GM12864 (cell line): ENCODE measurements at regions not wholly inside any gene's neighbourhood (a gene's known extent, or its start where the extent isn't known, plus 50 kb on each side); places are given as distances from the start of the nearest gene placed in this dataset.
A peak's percentile ranks its signal among the peaks of the same experiment; 100 is the strongest.

ENCODE experiments used
- DNase-seq: peaks from one replicate; pipeline ENCODE4 v3.0.0-alpha.2; 2011; ENCODE audit warnings: low read depth
- H3K4me3 ChIP-seq: 2 replicates; pipeline ENCODE4 v1.5.1; 2011; ENCODE audit warnings: mild to moderate bottlenecking, low read depth, low read length, control low read depth
- TF ChIP-seq, protein P1 (sequence below): IDR thresholded peaks from 2 replicates; pipeline ENCODE4 v1.5.1; 2011; ENCODE audit warnings: low read depth, mild to moderate bottlenecking, moderate library complexity, low read length, control low read depth, inconsistent platforms; ENCODE audit errors: missing control alignments

DNA sequence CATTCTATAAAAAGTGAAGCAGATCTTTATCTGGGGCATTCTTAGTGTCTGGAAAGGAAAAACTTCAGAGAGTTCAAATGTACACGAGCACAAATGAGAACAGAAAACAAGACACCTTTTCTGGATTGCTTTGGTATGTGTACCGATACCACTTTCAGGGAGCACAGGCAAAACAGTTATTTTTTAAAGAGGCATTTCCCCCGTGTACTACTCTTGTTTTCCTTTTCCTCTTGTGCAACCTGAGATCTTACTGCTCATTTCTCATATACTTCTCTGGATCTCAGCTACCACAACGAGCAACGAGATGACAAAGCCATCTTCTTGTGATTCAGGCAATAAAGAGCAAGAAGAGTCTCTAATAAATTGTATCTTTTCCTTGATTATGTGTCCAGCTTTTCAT, 463.6 kb downstream of the SHQ1 start:
- DNase-seq: peak; percentile 27
- TF ChIP-seq, protein P1, sequence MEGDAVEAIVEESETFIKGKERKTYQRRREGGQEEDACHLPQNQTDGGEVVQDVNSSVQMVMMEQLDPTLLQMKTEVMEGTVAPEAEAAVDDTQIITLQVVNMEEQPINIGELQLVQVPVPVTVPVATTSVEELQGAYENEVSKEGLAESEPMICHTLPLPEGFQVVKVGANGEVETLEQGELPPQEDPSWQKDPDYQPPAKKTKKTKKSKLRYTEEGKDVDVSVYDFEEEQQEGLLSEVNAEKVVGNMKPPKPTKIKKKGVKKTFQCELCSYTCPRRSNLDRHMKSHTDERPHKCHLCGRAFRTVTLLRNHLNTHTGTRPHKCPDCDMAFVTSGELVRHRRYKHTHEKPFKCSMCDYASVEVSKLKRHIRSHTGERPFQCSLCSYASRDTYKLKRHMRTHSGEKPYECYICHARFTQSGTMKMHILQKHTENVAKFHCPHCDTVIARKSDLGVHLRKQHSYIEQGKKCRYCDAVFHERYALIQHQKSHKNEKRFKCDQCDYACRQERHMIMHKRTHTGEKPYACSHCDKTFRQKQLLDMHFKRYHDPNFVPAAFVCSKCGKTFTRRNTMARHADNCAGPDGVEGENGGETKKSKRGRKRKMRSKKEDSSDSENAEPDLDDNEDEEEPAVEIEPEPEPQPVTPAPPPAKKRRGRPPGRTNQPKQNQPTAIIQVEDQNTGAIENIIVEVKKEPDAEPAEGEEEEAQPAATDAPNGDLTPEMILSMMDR: no peak
- no peak overlapping the region for H3K4me3 ChIP-seq

DNA sequence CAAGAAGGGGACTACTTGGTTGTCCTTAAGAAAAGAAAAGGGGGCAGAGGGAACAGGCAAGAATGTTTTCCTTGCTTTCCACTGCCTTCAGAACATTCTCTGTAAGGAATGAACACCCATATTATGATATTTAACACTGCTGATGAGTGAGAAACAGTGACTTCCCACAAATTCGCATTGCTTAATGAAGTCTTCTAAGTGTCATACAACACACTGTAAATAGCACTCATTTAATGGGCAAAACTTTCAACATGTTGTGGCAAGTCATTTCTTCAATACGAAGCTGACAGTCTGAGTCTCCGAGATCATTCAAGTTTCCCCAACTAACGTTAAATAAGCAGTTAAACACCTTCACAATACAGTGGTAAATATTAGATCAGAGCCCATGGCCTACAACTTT, 464.4 kb downstream of the SHQ1 start:
- TF ChIP-seq, protein P1: no peak

DNA sequence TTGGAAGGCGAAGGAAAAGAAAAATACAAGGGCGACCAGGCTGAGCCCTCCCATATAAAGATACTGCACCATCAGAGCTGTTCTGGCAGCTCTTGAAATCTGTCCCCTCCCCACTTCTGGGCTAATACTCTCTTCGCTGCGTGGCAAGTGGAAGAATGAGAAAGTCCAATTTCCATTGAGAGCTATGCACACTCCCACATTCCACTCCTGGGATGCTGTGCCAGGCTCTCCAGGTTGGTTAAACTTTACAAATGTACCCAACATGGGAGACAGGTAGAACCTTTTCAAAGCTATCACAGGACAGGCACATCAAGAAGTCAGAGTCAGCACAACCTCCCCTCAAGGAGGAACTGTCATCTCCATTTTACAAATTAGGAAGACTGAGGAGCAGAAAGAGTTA, 465.0 kb downstream of the SHQ1 start:
- no peak overlapping the region for H3K4me3 ChIP-seq
- TF ChIP-seq, protein P1: no peak
- no peak for DNase-seq

More for the DNA sequence above, 464.4 kb downstream of the SHQ1 start:
- no peak for DNase-seq
- H3K4me3 ChIP-seq: no peak overlapping the region

DNA sequence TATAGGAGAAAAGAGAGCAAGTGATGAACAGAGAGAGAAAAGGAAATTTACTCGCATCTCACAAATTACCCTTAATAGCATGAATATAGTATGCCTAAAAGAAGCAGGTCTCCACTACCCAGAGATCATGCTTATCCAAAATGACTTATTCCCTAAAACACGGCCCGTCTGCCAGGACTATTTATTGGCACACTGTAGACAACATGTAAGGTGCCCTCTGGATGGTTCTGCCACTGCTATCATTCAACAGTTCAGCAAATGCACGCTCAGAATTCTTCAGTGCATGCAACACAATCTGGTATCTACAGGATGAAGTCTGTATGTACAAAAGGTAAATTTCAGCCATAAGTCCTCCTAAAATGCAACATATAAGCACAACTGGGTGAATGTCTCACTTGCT, 465.8 kb downstream of the SHQ1 start:
- no peak overlapping the region for H3K4me3 ChIP-seq
- no peak for DNase-seq
- TF ChIP-seq, protein P1: no peak

DNA sequence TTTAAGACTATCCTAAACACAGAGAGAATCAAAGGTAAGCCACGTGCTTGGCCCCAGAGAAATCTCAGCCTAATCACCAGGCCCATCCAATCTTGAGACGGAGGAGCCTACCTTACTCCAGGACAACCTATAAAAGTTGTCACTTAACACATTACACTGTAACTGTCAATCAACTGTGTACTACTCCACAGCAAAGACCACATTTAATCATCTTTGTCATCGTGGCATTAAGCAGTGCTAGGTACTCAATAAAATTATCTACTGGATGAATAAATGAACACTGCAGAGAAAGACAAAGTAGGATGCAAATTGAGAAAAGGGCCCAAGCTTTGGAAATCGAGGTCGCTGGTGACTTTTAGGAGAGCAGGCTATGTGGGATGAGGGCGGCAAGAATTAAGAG, 466.7 kb downstream of the SHQ1 start:
- DNase-seq: no peak
- no peak overlapping the region for H3K4me3 ChIP-seq
- TF ChIP-seq, protein P1: no peak

DNA sequence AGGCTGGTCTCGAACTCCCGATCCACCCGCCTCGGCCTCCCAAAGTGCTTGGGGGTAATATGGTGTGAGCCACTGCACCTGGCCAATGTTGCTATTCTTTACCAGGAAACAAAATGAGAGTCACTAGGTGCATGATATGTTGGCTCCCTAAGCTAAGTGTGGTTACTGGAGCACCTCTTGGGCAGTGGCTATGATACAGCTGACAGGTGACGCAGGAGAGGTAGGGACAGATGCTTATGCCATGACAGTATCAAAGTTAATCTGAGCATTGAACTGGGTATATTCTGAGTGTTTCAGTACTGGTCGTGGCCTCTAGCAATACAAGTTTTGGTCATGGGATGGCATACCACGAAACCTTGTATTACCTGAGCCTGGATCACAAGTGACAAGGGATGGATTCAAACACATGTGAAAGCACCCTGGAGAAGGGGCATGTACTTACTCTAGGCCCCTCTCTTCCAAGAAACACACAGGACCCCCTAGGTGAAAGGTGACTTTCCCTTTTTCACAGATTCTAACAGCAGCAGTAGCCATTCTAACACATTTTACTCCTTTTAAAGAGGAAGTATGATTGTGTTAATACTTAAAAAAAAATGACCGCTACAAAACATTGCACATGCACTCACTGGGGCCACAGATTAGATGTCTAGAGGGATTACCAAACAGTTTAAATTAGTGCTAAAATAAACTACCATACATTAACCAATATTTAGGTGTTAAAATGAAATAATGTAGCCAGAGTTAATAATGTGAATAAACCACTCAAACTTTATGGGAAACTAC, 467.3 kb downstream of the SHQ1 start:
- no peak overlapping the region for H3K4me3 ChIP-seq
- DNase-seq: no peak
- TF ChIP-seq, protein P1: no peak

DNA sequence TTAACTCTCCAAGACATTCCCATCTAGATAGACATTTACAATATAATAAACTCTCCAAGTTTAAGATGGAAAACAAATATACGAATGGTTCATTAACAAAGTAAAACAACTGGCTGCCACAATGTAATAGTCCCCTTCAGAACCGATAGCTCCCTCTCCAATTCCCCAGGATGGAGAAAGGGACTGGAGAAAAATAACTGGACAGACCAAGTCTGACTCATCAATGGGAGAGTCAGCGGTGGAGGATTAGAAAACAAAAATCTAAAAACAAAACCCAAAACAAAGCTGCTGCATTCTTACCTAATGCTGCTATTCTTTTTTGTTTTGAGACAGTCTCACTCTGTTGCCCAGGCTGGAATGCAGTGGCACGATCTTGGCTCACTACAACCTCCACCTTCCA, 468.1 kb downstream of the SHQ1 start:
- H3K4me3 ChIP-seq: no peak overlapping the region
- no peak for DNase-seq
- TF ChIP-seq, protein P1: no peak
